ENCODE measurements at regions not wholly inside any gene's neighbourhood (a gene's known extent, or its start where the extent isn't known, plus 50 kb on each side); places are given as distances from the start of the nearest gene placed in this dataset.

- no peak for ATAC-seq (ENCODE audit: low read depth)
These were observed 188.7 kb upstream of the MPHOSPH6 start for GRCh38 chr16:82358606-82359221.

More at GRCh38 chr16:82358606-82359221, 188.7 kb upstream of the MPHOSPH6 start:
- Histone ChIP-seq H3K14ac (replicated peaks; ENCODE audit: low read depth, low read length) (no peak overlapping the region), H3K4me3 (ENCODE audit: insufficient read depth, low read depth, low read length) (no peak overlapping the region), H3K27ac (ENCODE audit: insufficient read depth, low read length) (no peak overlapping the region), H3K4ac (ENCODE audit: low read depth, low read length) (no peak overlapping the region), H3K9me3 (ENCODE audit: control insufficient read depth, insufficient read depth, low read length) (no peaks in the 10 kb centered on the region), H3K9ac (ENCODE audit: low read depth, low read length) (no peak overlapping the region), H3K23ac (ENCODE audit: low read depth, low read length) (no peak overlapping the region), H2BK15ac (ENCODE audit: low read depth, low read length) (no peak overlapping the region), H4K5ac (ENCODE audit: low read depth, low read length) (no peak overlapping the region), H2AK5ac (ENCODE audit: low read depth, low read length) (no peak overlapping the region), H3K79me1 (ENCODE audit: low read depth in 1 of 2, low read length in 2 of 2) (no peaks in the 10 kb centered on the region), H2AFZ (replicated peaks; ENCODE audit: low read length, poor library complexity) (no peak overlapping the region), H3K56ac (ENCODE audit: extremely low read depth, insufficient read depth, low read length) (no peak overlapping the region), H3K9me1 (ENCODE audit: insufficient read depth, low read length) (no peaks in the 10 kb centered on the region), H2BK20ac (ENCODE audit: low read depth, low read length) (no peak overlapping the region), H2BK5ac (ENCODE audit: low read depth, low read length, poor library complexity, severe bottlenecking) (no peak overlapping the region), H3K4me1 (ENCODE audit: control insufficient read depth, insufficient read depth, low read length) (no peaks in the 10 kb centered on the region), H4K8ac (ENCODE audit: low read depth in 2 of 2, low read length in 2 of 2) (no peak overlapping the region), H4K91ac (ENCODE audit: insufficient read depth, low read depth, low read length) (no peak overlapping the region), H2AK9ac (replicated peaks; ENCODE audit: low read depth, low read length, poor library complexity) (no peak overlapping the region), H3K27me3 (ENCODE audit: control insufficient read depth, insufficient read depth, low read length) (no peaks in the 10 kb centered on the region; the same call in 1 of the 2 replicates), H3K4me2 (ENCODE audit: low read depth, low read length) (no peak overlapping the region), H4K20me1 (ENCODE audit: insufficient read depth, low read length) (no peaks in the 10 kb centered on the region), H3K36me3 (ENCODE audit: control insufficient read depth, insufficient read depth, low read length) (no peaks in the 10 kb centered on the region), H2BK120ac (ENCODE audit: low read depth, low read length) (no peak overlapping the region), H3K18ac (ENCODE audit: low read depth, low read length) (no peak overlapping the region)
- CTCF ChIA-PET = interaction anchor here (0.7 kb wide), 1 partner anchor 60 kb away, joined by 5 read pairs; no protein-coding TSS in a partner anchor
- in situ Hi-C loops (cut with MboI; ENCODE audit: low sequenced_read_pairs) (no loop called here), intact Hi-C loops (cut with micrococcal nuclease) (no loop called here), dilution Hi-C loops (cut with HindIII; ENCODE audit: low sequenced_read_pairs, unreplicated experiment) (no loop called here)
- TF ChIP-seq, protein P1, sequence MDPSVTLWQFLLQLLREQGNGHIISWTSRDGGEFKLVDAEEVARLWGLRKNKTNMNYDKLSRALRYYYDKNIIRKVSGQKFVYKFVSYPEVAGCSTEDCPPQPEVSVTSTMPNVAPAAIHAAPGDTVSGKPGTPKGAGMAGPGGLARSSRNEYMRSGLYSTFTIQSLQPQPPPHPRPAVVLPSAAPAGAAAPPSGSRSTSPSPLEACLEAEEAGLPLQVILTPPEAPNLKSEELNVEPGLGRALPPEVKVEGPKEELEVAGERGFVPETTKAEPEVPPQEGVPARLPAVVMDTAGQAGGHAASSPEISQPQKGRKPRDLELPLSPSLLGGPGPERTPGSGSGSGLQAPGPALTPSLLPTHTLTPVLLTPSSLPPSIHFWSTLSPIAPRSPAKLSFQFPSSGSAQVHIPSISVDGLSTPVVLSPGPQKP (IDR thresholded peaks at IDR 0.05; ENCODE audit: borderline replicate concordance, low read depth, low read length) = no peak
- TF ChIP-seq RCOR1 (IDR thresholded peaks at IDR 0.05; ENCODE audit: insufficient replicate concordance, low read length) = no peak
- no peak for TF ChIP-seq POLR2A (IDR thresholded peaks at IDR 0.05; ENCODE audit: low read depth, low read length)
- no peak for TF ChIP-seq RFX5 (IDR thresholded peaks at IDR 0.05; ENCODE audit: low read depth, low read length)
- TF ChIP-seq, protein P2, sequence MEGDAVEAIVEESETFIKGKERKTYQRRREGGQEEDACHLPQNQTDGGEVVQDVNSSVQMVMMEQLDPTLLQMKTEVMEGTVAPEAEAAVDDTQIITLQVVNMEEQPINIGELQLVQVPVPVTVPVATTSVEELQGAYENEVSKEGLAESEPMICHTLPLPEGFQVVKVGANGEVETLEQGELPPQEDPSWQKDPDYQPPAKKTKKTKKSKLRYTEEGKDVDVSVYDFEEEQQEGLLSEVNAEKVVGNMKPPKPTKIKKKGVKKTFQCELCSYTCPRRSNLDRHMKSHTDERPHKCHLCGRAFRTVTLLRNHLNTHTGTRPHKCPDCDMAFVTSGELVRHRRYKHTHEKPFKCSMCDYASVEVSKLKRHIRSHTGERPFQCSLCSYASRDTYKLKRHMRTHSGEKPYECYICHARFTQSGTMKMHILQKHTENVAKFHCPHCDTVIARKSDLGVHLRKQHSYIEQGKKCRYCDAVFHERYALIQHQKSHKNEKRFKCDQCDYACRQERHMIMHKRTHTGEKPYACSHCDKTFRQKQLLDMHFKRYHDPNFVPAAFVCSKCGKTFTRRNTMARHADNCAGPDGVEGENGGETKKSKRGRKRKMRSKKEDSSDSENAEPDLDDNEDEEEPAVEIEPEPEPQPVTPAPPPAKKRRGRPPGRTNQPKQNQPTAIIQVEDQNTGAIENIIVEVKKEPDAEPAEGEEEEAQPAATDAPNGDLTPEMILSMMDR (conservative IDR thresholded peaks at IDR 0.05; ENCODE audit: low read depth, low read length) = no peak
- TF ChIP-seq MXI1 (IDR thresholded peaks at IDR 0.05; ENCODE audit: borderline replicate concordance, low read depth, low read length) = no peak
- TF ChIP-seq FOS (IDR thresholded peaks at IDR 0.05; ENCODE audit: low read depth, low read length) = no peak
- TF ChIP-seq, protein P3, sequence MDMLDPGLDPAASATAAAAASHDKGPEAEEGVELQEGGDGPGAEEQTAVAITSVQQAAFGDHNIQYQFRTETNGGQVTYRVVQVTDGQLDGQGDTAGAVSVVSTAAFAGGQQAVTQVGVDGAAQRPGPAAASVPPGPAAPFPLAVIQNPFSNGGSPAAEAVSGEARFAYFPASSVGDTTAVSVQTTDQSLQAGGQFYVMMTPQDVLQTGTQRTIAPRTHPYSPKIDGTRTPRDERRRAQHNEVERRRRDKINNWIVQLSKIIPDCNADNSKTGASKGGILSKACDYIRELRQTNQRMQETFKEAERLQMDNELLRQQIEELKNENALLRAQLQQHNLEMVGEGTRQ (IDR thresholded peaks at IDR 0.05; ENCODE audit: low read depth, low read length) = no peak
- TF ChIP-seq BHLHE40 (IDR thresholded peaks at IDR 0.05; ENCODE audit: low read depth, low read length) = no peak
- TF ChIP-seq CHD1 (IDR thresholded peaks at IDR 0.05; ENCODE audit: low read depth, low read length) = no peak
- TF ChIP-seq RAD21 (IDR thresholded peaks at IDR 0.05; ENCODE audit: low read length) = no peak
- TF ChIP-seq NFE2L2 (IDR thresholded peaks at IDR 0.05; ENCODE audit: low read depth, low read length) = no peak
- no peak for TF ChIP-seq SMC3 (IDR thresholded peaks at IDR 0.05; ENCODE audit: low read depth, low read length)
- TF ChIP-seq MAZ (IDR thresholded peaks at IDR 0.05; ENCODE audit: borderline replicate concordance, low read depth, low read length) = no peak
- TF ChIP-seq MAFK (IDR thresholded peaks at IDR 0.05; ENCODE audit: low read depth, low read length) = no peak
- no peak for TF ChIP-seq CEBPB (IDR thresholded peaks at IDR 0.05; ENCODE audit: low read depth, low read length)
- DNase-seq = no peak
- BruUV-seq (replicated peaks) = no TSS peak
- WGBS, 2 experiments (ENCODE audit: extremely low coverage in 2 of 2, insufficient read length in 1 of 2) = no CpG with 5 or more reads among the region's 7 CpGs
- POLR2A ChIA-PET (ENCODE audit: unreplicated experiment) = no interaction called here
